IMR-90 (cell line): ENCODE measurements at regions not wholly inside any gene's neighbourhood (a gene's known extent, or its start where the extent isn't known, plus 50 kb on each side); places are given as distances from the start of the nearest gene placed in this dataset.

Experiments
- ATAC-seq: fragments of 200-7000 bp; cut with Tn5 transposase; 2 replicates; pipeline ENCODE4 v1.9.1; 2020; ENCODE audit warnings: low read depth, mild to moderate bottlenecking, moderate library complexity
- BruUV-seq: library from RNA; stranded (reverse); fragments of 400-500 nt; replicated peaks from 2 replicates; lab custom pipeline; 2021; lab: Mats Ljungman, UMichigan
- CTCF ChIA-PET: fragments of 300-600 bp; formaldehyde crosslinking; extraction: SDS; loops from one replicate; lab custom pipeline; 2021; ENCODE audit warnings: antibody characterized with exemption; lab: Yijun Ruan, JAX
- POLR2A ChIA-PET: fragments of 300-600 bp; sonication (Branson Sonifier 250); formaldehyde crosslinking; loops from one replicate; lab custom pipeline; 2022; ENCODE audit warnings: antibody characterized with exemption; ENCODE audit not compliant: unreplicated experiment; lab: Charles Lee
- DNase-seq: peaks from one replicate; pipeline ENCODE4 v3.0.0; 2013
- H2AFZ ChIP-seq: replicated peaks from 2 replicates; pipeline ENCODE3; 2013; ENCODE audit warnings: low read length, mild to moderate bottlenecking; ENCODE audit not compliant: poor library complexity
- H2AK5ac ChIP-seq: 2 replicates; pipeline ENCODE4 v1.6.1; 2013; ENCODE audit warnings: low read depth, low read length, inconsistent platforms
- H2AK9ac ChIP-seq: replicated peaks from 2 replicates; pipeline ENCODE3; 2013; ENCODE audit warnings: mild to moderate bottlenecking, low read depth, low read length, moderate library complexity; ENCODE audit not compliant: poor library complexity
- H2BK120ac ChIP-seq: 2 replicates; pipeline ENCODE4 v1.6.1; 2013; ENCODE audit warnings: low read depth, low read length, inconsistent platforms
- H2BK15ac ChIP-seq: 3 replicates; pipeline ENCODE4 v1.6.1; 2013; ENCODE audit warnings: low read depth, low read length, inconsistent platforms
- H2BK20ac ChIP-seq: 2 replicates; pipeline ENCODE4 v1.6.1; 2013; ENCODE audit warnings: low read depth, mild to moderate bottlenecking, inconsistent platforms, low read length, moderate library complexity
- H2BK5ac ChIP-seq: 2 replicates; pipeline ENCODE4 v1.6.1; 2013; ENCODE audit warnings: mild to moderate bottlenecking, low read depth, low read length, inconsistent platforms; ENCODE audit not compliant: poor library complexity, severe bottlenecking
- H3K14ac ChIP-seq: replicated peaks from 2 replicates; pipeline ENCODE4 v1.6.1; 2013; ENCODE audit warnings: low read depth, low read length, inconsistent platforms
- H3K18ac ChIP-seq: 2 replicates; pipeline ENCODE4 v1.6.1; 2013; ENCODE audit warnings: low read depth, low read length, control low read depth
- H3K23ac ChIP-seq: 2 replicates; pipeline ENCODE4 v1.6.1; 2013; ENCODE audit warnings: low read depth, low read length, inconsistent platforms
- H3K27ac ChIP-seq: 2 replicates; pipeline ENCODE4 v1.5.1; 2013; ENCODE audit warnings: mild to moderate bottlenecking, control low read depth, low read length; ENCODE audit not compliant: insufficient read depth
- H3K27me3 ChIP-seq: 2 replicates; pipeline ENCODE4 v1.6.1; 2013; ENCODE audit warnings: low read length; ENCODE audit not compliant: control insufficient read depth, insufficient read depth
- H3K36me3 ChIP-seq: 2 replicates; pipeline ENCODE4 v1.6.1; 2013; ENCODE audit warnings: low read length, mixed read lengths; ENCODE audit not compliant: control insufficient read depth, insufficient read depth
- H3K4ac ChIP-seq: 2 replicates; pipeline ENCODE4 v1.6.1; 2013; ENCODE audit warnings: low read depth, low read length, inconsistent platforms
- H3K4me1 ChIP-seq: 2 replicates; pipeline ENCODE4 v1.6.1; 2013; ENCODE audit warnings: low read length, mixed read lengths; ENCODE audit not compliant: control insufficient read depth, insufficient read depth
- H3K4me2 ChIP-seq: 2 replicates; pipeline ENCODE4 v1.6.1; 2013; ENCODE audit warnings: low read depth, mild to moderate bottlenecking, control low read depth, low read length, moderate library complexity
- H3K4me3 ChIP-seq: 2 replicates; pipeline ENCODE4 v1.5.1; 2013; ENCODE audit warnings: low read depth, mild to moderate bottlenecking, control low read depth, low read length, moderate library complexity; ENCODE audit not compliant: insufficient read depth
- H3K56ac ChIP-seq: 2 replicates; pipeline ENCODE4 v1.6.1; 2013; ENCODE audit warnings: low read length, inconsistent platforms; ENCODE audit not compliant: insufficient read depth; ENCODE audit errors: extremely low read depth
- H3K79me1 ChIP-seq, 2 experiments: 2 replicates each; pipeline ENCODE4 v1.6.1; 2013; ENCODE audit warnings: low read length in 2 of 2, inconsistent platforms in 1 of 2, low read depth in 1 of 2
- H3K9ac ChIP-seq: 2 replicates; pipeline ENCODE4 v1.6.1; 2013; ENCODE audit warnings: low read depth, low read length, control low read depth
- H3K9me1 ChIP-seq: 2 replicates; pipeline ENCODE4 v1.6.1; 2013; ENCODE audit warnings: low read length, inconsistent platforms; ENCODE audit not compliant: insufficient read depth
- H3K9me3 ChIP-seq: 2 replicates; pipeline ENCODE4 v1.6.1; 2013; ENCODE audit warnings: low read length; ENCODE audit not compliant: control insufficient read depth, insufficient read depth
- H4K20me1 ChIP-seq: 2 replicates; pipeline ENCODE4 v1.6.1; 2013; ENCODE audit warnings: low read length, inconsistent platforms; ENCODE audit not compliant: insufficient read depth
- H4K5ac ChIP-seq: 2 replicates; pipeline ENCODE4 v1.6.1; 2013; ENCODE audit warnings: mild to moderate bottlenecking, low read depth, low read length, control low read depth
- H4K8ac ChIP-seq, 2 experiments: 2 replicates each; pipeline ENCODE4 v1.6.1; 2013; ENCODE audit warnings: low read depth in 2 of 2, low read length in 2 of 2, control low read depth in 1 of 2, inconsistent platforms in 1 of 2
- H4K91ac ChIP-seq: 2 replicates; pipeline ENCODE4 v1.6.1; 2013; ENCODE audit warnings: low read depth, low read length, inconsistent platforms; ENCODE audit not compliant: insufficient read depth
- FOS ChIP-seq: fragments of 150-350 bp; IDR thresholded peaks from 2 replicates; pipeline ENCODE4 v1.6.1; 2016; ENCODE audit warnings: low read depth, low read length
- NFE2L2 ChIP-seq: fragments of 150-350 bp; IDR thresholded peaks from 2 replicates; pipeline ENCODE4 v1.6.1; 2016; ENCODE audit warnings: low read depth, mild to moderate bottlenecking, low read length
- POLR2A ChIP-seq: IDR thresholded peaks from 2 replicates; pipeline ENCODE4 v1.6.1; 2012; ENCODE audit warnings: mild to moderate bottlenecking, low read depth, low read length
- RCOR1 ChIP-seq: IDR thresholded peaks from 2 replicates; pipeline ENCODE4 v1.6.1; 2012; ENCODE audit warnings: mild to moderate bottlenecking, low read length, improper control_type of control experiment; ENCODE audit not compliant: insufficient replicate concordance
- RFX5 ChIP-seq: IDR thresholded peaks from 2 replicates; pipeline ENCODE4 v1.8.0; 2012; ENCODE audit warnings: low read depth, mild to moderate bottlenecking, low read length, moderate library complexity
- WGBS, 2 experiments: methylation state at CpG; one replicate each; pipeline versions ENCODE4 v1.1.5 to v1.1.7; 2013; ENCODE audit warnings: missing lambda C conversion rate in 2 of 2; ENCODE audit not compliant: insufficient read length in 1 of 2; ENCODE audit errors: extremely low coverage in 2 of 2; 5-methylcytosine and 5-hydroxymethylcytosine counted together
- dilution Hi-C: fragments of 300-500 bp; cut with HindIII; formaldehyde crosslinking; loops from one replicate; pipeline ENCODE4 v1.14.3; 2018; ENCODE audit warnings: low sequenced_read_pairs; ENCODE audit not compliant: unreplicated experiment
- in situ Hi-C: fragments of 300-500 bp; cut with MboI; formaldehyde crosslinking; loops from 3 replicates; pipeline ENCODE4 v1.14.3; 2019; ENCODE audit warnings: low sequenced_read_pairs, inconsistent platforms, mixed read lengths
- intact Hi-C: fragments of 100-400 bp; cut with micrococcal nuclease; formaldehyde crosslinking; loops from 2 replicates; pipeline ENCODE4 v1.10.0; 2022

- Histone ChIP-seq H2AK9ac (no peak overlapping the region), H2AK5ac (no peak overlapping the region), H3K9me1 (no peaks in the 10 kb centered on the region), H3K23ac (no peak overlapping the region), H3K56ac (no peak overlapping the region), H2BK5ac (no peak overlapping the region), H3K4me2 (no peak overlapping the region), H2AFZ (no peak overlapping the region), H2BK15ac (no peak overlapping the region), H4K20me1 (no peaks in the 10 kb centered on the region; the same call in 1 of the 2 replicates), H4K5ac (no peak overlapping the region), H4K8ac (no peak overlapping the region), H2BK20ac (no peak overlapping the region), H3K9ac (no peak overlapping the region), H2BK120ac (no peak overlapping the region), H3K4me1 (no peaks in the 10 kb centered on the region), H3K79me1 (no peaks in the 10 kb centered on the region), H3K4ac (no peak overlapping the region), H3K9me3 (no peaks in the 10 kb centered on the region), H3K36me3 (no peaks in the 10 kb centered on the region), H4K91ac (no peak overlapping the region), H3K27me3 (peaks cover 43% of the 10 kb centered on the region), H3K18ac (no peak overlapping the region), H3K4me3 (no peak overlapping the region), H3K27ac (no peak overlapping the region), H3K14ac (no peak overlapping the region)
- in situ Hi-C loops (no loop called here), intact Hi-C loops (no loop called here), dilution Hi-C loops (no loop called here)
- BruUV-seq, result no TSS peak
- ATAC-seq (no peak), DNase-seq (no peak)
- ChIA-PET CTCF (no interaction called here), POLR2A (no interaction called here)
- WGBS, 2 experiments, result no CpG with 5 or more reads among the region's 5 CpGs
- TF ChIP-seq POLR2A, result no peak
- TF ChIP-seq NFE2L2, result no peak
- no peak for TF ChIP-seq RCOR1
- no peak for TF ChIP-seq FOS
- TF ChIP-seq RFX5, result no peak
Observed at GRCh38 chr22:27063406-27063805, 406.0 kb downstream of the MIAT start.
